Osteocyte (in vitro differentiated cells): ENCODE measurements at regions not wholly inside any gene's neighbourhood (a gene's known extent, or its start where the extent isn't known, plus 50 kb on each side); places are given as distances from the start of the nearest gene placed in this dataset.

Source experiments
- DNase-seq: peaks from one replicate; pipeline ENCODE4 v3.0.0; 2021; ENCODE audit warnings: mixed read lengths; ENCODE audit not compliant: unreplicated experiment; ENCODE audit errors: extremely low spot score
- H3K27ac Mint-ChIP-seq: one replicate; pipeline ENCODE4 v1.8.0; 2021; ENCODE audit warnings: mild to moderate bottlenecking, mixed read lengths; ENCODE audit not compliant: unreplicated experiment
- H3K27me3 Mint-ChIP-seq: one replicate; pipeline ENCODE4 v1.8.0; 2021; ENCODE audit warnings: mixed read lengths; ENCODE audit not compliant: unreplicated experiment
- H3K36me3 Mint-ChIP-seq: one replicate; pipeline ENCODE4 v1.8.0; 2021; ENCODE audit warnings: mixed read lengths; ENCODE audit not compliant: unreplicated experiment
- H3K4me1 Mint-ChIP-seq: one replicate; pipeline ENCODE4 v1.8.0; 2021; ENCODE audit warnings: mixed read lengths; ENCODE audit not compliant: unreplicated experiment
- H3K4me3 Mint-ChIP-seq: one replicate; pipeline ENCODE4 v1.8.0; 2021; ENCODE audit warnings: mild to moderate bottlenecking, moderate library complexity, mixed read lengths; ENCODE audit not compliant: unreplicated experiment
- H3K9me3 Mint-ChIP-seq: one replicate; pipeline ENCODE4 v1.8.0; 2021; ENCODE audit warnings: mixed read lengths; ENCODE audit not compliant: unreplicated experiment
- TF ChIP-seq, protein P1 (sequence below): fragments of 200-600 bp; sonication (generic); IDR thresholded peaks from 2 replicates; pipeline ENCODE4 v1.5.0; 2021; ENCODE audit warnings: antibody characterized with exemption, mild to moderate bottlenecking, moderate library complexity

DNA sequence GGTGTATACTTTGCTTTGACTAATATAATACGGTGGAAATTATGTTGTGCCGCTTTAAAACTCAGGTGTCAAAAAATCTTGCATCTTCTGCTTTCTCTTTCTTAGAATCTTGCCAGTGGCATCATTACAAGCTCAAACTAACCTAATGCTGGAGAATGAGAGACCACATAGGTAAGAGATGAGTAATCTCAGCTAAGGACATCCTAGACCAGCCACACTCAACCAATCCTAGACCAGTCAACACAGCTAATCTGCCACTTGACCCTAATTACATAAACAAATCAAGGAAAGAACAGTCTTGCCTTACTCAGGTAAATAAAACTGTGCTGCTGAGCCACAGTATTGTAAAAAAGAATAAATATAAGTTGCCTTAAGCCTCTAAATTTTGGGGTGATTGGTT is 1323.9 kb upstream of the SPRY2 start:
- Mint-ChIP-seq H3K4me1 (no peaks in the 10 kb centered on the region), H3K9me3 (no peaks in the 10 kb centered on the region), H3K27me3 (no peaks in the 10 kb centered on the region), H3K4me3 (no peak overlapping the region), H3K27ac (no peak overlapping the region), H3K36me3 (no peaks in the 10 kb centered on the region)
- TF ChIP-seq, protein P1, sequence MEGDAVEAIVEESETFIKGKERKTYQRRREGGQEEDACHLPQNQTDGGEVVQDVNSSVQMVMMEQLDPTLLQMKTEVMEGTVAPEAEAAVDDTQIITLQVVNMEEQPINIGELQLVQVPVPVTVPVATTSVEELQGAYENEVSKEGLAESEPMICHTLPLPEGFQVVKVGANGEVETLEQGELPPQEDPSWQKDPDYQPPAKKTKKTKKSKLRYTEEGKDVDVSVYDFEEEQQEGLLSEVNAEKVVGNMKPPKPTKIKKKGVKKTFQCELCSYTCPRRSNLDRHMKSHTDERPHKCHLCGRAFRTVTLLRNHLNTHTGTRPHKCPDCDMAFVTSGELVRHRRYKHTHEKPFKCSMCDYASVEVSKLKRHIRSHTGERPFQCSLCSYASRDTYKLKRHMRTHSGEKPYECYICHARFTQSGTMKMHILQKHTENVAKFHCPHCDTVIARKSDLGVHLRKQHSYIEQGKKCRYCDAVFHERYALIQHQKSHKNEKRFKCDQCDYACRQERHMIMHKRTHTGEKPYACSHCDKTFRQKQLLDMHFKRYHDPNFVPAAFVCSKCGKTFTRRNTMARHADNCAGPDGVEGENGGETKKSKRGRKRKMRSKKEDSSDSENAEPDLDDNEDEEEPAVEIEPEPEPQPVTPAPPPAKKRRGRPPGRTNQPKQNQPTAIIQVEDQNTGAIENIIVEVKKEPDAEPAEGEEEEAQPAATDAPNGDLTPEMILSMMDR = no peak
- no peak for DNase-seq

DNA sequence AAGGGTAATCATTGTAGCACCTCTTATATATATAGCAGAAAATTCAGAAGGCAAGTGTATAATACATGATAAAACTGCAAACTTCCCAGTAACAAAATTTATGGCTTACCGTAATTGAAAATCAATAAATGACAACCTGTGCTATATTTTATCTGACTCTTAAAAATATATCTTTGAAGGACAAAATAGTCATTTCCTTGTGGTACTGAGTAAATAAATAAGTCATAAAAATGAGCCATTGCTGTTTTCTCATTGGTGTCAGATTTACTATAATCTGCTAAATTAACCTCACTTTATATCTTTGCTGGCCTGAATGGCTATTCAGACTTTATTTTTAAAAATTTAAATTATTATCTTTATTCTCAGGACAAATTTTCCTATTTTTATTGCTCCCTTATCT is 1319.1 kb upstream of the SPRY2 start:
- TF ChIP-seq, protein P1 = no peak
- no peak for DNase-seq
- Mint-ChIP-seq H3K27ac (no peak overlapping the region), H3K4me1 (no peaks in the 10 kb centered on the region), H3K27me3 (no peaks in the 10 kb centered on the region), H3K4me3 (no peak overlapping the region), H3K9me3 (peaks cover 7% of the 10 kb centered on the region), H3K36me3 (no peaks in the 10 kb centered on the region)

DNA sequence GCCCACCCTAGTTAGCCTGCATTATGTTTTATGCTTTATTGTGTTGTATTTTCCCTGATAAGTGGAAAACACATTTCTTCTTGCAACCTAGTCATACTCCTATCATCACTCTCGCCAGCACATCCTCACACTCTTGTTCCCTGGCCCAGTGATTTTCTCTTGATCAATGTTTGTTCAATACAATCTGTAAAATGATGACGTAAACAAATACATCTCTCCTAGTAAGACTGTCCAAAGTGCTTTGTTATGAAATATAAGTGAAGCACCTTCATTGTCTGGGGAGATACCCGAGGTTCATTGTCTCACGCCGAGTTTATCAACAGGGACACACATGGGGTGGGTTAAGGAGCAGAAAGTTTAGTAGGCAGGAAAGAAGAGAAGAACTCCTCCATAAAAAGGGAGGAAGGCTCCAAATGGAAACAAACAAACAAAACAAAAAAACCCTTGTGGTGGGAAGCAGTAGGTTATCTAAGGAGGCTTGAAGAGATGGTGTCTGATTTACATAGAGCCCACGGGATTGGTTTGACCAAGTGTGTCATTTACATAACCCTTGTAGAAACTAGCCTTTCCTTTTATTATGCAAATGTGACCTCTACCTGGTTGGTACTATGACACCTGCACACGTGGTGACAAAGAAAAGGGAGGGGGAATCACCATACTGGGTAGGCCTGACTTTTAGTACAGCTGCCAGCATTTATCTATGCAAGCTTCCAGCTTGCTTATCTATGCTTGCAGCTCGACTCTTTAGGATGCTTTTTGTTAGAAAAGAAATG is 1317.9 kb upstream of the SPRY2 start:
- Mint-ChIP-seq H3K9me3 (peaks cover 9% of the 10 kb centered on the region), H3K4me1 (no peaks in the 10 kb centered on the region), H3K27ac (no peak overlapping the region), H3K27me3 (no peaks in the 10 kb centered on the region), H3K36me3 (no peaks in the 10 kb centered on the region), H3K4me3 (no peak overlapping the region)
- TF ChIP-seq, protein P1 = no peak
- DNase-seq = no peak

DNA sequence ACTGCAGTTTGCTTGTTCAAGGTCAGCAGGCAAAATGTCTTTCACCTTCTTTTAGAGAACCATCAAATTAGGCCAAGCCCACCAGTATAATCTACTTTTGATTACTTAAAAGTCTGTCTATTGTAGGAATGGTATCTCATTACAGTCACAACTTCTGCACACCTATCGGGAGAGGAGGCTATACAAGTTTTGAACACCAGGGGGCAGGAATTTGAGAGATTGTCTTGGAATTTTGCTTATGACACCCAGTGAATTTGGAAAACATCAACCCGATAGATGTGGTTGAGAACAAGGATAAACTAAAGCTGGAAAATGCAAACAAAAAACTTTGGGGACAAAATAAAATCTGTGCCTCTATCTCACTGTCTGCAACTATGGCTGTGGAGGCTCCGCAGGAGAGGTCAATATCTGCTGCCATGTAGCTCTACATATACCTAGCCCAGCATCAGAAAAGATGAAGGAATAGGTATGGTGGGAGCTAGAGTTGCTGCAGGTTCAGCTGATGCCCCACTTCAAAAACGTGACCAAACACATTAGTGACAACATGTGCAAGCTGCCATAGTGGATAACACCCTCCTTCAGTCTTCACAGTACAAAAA is 1299.2 kb upstream of the SPRY2 start:
- TF ChIP-seq, protein P1 = peak; percentile 38
- Mint-ChIP-seq H3K27me3 (peaks cover under 1% of the 10 kb centered on the region), H3K9me3 (no peaks in the 10 kb centered on the region), H3K27ac (no peak overlapping the region), H3K4me3 (no peak overlapping the region), H3K4me1 (no peaks in the 10 kb centered on the region), H3K36me3 (no peaks in the 10 kb centered on the region)
- DNase-seq = no peak

DNA sequence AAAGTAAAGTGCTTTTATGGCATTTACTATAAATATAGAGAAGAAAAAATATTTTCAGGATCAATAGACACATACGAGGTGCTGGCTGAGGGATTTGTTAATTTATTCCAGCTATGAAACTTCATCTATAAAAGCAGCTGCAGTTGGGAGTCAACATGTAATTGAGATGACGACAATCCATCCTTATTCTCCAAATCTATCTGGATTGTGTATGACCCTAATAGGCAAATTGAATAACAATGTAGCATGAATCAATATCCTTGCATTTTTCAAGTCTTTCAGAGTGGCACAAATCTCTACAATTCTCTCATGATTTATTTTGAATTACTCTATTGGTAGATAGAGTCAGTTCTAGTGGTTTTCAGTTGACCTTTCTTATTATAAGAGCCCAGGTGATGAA is 1296.5 kb upstream of the SPRY2 start:
- TF ChIP-seq, protein P1 = no peak
- no peak for DNase-seq
- H3K27ac Mint-ChIP-seq = no peak overlapping the region
- H3K27me3 Mint-ChIP-seq = no peaks in the 10 kb centered on the region
- no peaks in the 10 kb centered on the region for H3K36me3 Mint-ChIP-seq
- H3K9me3 Mint-ChIP-seq = no peaks in the 10 kb centered on the region
- no peak overlapping the region for H3K4me3 Mint-ChIP-seq
- H3K4me1 Mint-ChIP-seq = no peaks in the 10 kb centered on the region
